Ishikawa (cell line): ENCODE measurements at regions not wholly inside any gene's neighbourhood (a gene's known extent, or its start where the extent isn't known, plus 50 kb on each side); places are given as distances from the start of the nearest gene placed in this dataset.

Experiments used
- CEBPB ChIP-seq: IDR thresholded peaks from 2 replicates; pipeline ENCODE4 v1.6.1; 2012
- CREB1 ChIP-seq: IDR thresholded peaks from 2 replicates; pipeline ENCODE4 v1.6.1; 2012; ENCODE audit warnings: low read depth
- EGR1 ChIP-seq: IDR thresholded peaks from 2 replicates; pipeline ENCODE4 v1.6.1; 2012
- EP300 ChIP-seq: IDR thresholded peaks from 2 replicates; pipeline ENCODE4 v1.6.1; 2012; ENCODE audit warnings: borderline replicate concordance
- FOXM1 ChIP-seq: IDR thresholded peaks from 2 replicates; pipeline ENCODE4 v1.6.1; 2012; ENCODE audit warnings: low read depth, borderline replicate concordance
- NFIC ChIP-seq: IDR thresholded peaks from 2 replicates; pipeline ENCODE4 v1.6.1; 2012
- RAD21 ChIP-seq: IDR thresholded peaks from 2 replicates; pipeline ENCODE4 v1.6.1; 2012; ENCODE audit warnings: low read depth
- REST ChIP-seq: IDR thresholded peaks from 2 replicates; pipeline ENCODE4 v1.6.1; 2012; ENCODE audit warnings: low read depth, mild to moderate bottlenecking
- TAF1 ChIP-seq: IDR thresholded peaks from 2 replicates; pipeline ENCODE4 v1.6.1; 2012; ENCODE audit warnings: low read depth, mild to moderate bottlenecking
- TCF12 ChIP-seq: IDR thresholded peaks from 2 replicates; pipeline ENCODE4 v1.6.1; 2012; ENCODE audit warnings: low read depth
- TEAD4 ChIP-seq: IDR thresholded peaks from 2 replicates; pipeline ENCODE4 v1.6.1; 2012
- USF1 ChIP-seq: IDR thresholded peaks from 2 replicates; pipeline ENCODE4 v1.6.1; 2012
- YY1 ChIP-seq: IDR thresholded peaks from 2 replicates; pipeline ENCODE4 v1.6.1; 2012; ENCODE audit warnings: low read depth
- ZBTB7A ChIP-seq: IDR thresholded peaks from 2 replicates; pipeline ENCODE4 v1.6.1; 2012; ENCODE audit warnings: low read depth
- TF ChIP-seq, protein P1 (sequence below): IDR thresholded peaks from 2 replicates; pipeline ENCODE4 v1.6.1; 2012

GRCh38 chr16:35339337-35339736 is 1879.9 kb downstream of the TP53TG3F start:
- TF ChIP-seq CREB1 (0 out of 2 replicates have a peak, but pooled peaks have one; percentile 16), NFIC (no peak)

GRCh38 chr16:35342012-35342411 is 1882.6 kb downstream of the TP53TG3F start:
- no peak for TF ChIP-seq TEAD4

DNA sequence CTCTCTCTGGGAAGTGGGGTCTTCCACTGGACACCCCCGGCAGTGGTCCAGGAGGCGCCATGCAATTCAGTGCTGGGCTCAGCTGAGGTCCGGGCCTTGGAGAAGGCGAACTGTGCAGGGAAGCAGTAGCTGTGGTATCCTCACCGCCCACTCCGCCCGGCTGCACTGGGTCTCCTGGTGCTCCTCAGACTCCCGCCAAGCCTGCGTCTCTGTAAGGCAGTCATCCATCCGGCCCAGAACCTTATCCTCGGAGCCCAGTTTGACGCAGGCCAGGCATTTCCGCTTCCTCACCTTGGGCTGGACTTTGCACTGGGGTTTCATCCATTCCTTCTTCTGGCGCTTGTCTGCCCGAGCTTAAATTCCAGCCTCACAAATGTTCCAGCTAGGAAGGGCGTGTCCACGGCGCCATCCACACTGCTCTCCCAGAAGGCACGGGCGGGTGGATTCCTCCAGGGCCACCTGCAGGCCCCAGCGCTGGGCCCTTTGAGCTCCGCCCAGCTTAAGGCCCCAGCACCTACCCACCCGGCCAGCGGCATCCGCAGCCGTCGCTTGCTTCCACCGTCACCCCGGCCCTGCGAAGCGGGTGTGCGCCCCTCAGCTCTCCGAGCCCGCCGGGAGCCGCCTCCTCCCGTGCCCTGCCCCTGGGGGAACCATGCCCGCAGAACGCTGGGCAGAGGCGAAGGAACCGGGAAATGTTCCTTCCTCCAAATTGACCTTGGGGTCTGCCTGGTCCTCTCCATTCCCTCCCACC is 1884.8 kb downstream of the TP53TG3F start:
- TF ChIP-seq ZBTB7A, result no peak
- no peak for TF ChIP-seq FOXM1
- TF ChIP-seq YY1, result no peak
- TF ChIP-seq EGR1, result no peak
- no peak for TF ChIP-seq TAF1
- TF ChIP-seq TEAD4, result no peak
- no peak for TF ChIP-seq REST
- TF ChIP-seq CEBPB, result no peak
- no peak for TF ChIP-seq RAD21
- TF ChIP-seq, protein P1, sequence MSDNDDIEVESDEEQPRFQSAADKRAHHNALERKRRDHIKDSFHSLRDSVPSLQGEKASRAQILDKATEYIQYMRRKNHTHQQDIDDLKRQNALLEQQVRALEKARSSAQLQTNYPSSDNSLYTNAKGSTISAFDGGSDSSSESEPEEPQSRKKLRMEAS, result no peak
- no peak for TF ChIP-seq USF1
- no peak for TF ChIP-seq NFIC

GRCh38 chr16:35352431-35352830 is 1893.0 kb downstream of the TP53TG3F start:
- TF ChIP-seq EGR1 (no peak), TCF12 (no peak), RAD21 (no peak)

- TF ChIP-seq CREB1 (no peak), RAD21 (no peak), ZBTB7A (no peak), NFIC (no peak), TEAD4 (no peak), EGR1 (no peak), EP300 (no peak), CEBPB (no peak), FOXM1 (no peak), USF1 (no peak), TAF1 (no peak)
- TF ChIP-seq, protein P1, result no peak
These were observed 1904.1 kb downstream of the TP53TG3F start for GRCh38 chr16:35363510-35363909.

DNA sequence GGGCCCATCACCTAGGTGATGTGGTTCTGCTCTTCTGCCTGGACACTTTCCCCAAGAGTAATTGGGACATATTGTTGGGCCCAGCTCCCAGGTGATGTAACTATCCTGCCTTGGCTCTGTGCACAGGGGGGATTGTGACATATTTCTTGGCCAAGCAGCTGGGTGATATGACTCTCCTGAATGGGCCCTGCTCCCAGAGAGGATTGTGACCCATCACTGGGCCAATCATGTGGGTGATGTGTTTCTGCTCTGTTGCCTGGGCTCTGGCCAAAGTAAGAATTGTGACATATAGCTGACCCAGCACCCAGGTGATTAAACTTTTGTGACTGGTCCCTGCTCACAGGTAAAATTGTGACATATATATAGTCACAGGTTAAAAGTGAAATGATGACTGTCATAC is 1904.9 kb downstream of the TP53TG3F start:
- TF ChIP-seq EGR1, result no peak
- TF ChIP-seq TAF1, result no peak
- TF ChIP-seq EP300, result no peak
- TF ChIP-seq ZBTB7A, result no peak
- no peak for TF ChIP-seq YY1
- TF ChIP-seq USF1, result no peak
- no peak for TF ChIP-seq REST
- TF ChIP-seq TCF12, result no peak
- TF ChIP-seq CEBPB, result no peak
- no peak for TF ChIP-seq NFIC
- no peak for TF ChIP-seq TEAD4
- TF ChIP-seq CREB1, result no peak
- TF ChIP-seq FOXM1, result no peak
- TF ChIP-seq, protein P1, result no peak
- TF ChIP-seq RAD21, result no peak
